CD8-positive, alpha-beta memory T cell (primary cell): ENCODE measurements at regions not wholly inside any gene's neighbourhood (a gene's known extent, or its start where the extent isn't known, plus 50 kb on each side); places are given as distances from the start of the nearest gene placed in this dataset.
"Not testable (repeated sequence)": the region's sequence is repeated elsewhere in the genome, so short reads cannot be mapped to it uniquely, and the experiment has no call there.

Source experiments
- CTCF ChIA-PET: fragments of 350-600 bp; sonication (Branson Sonifier 250); formaldehyde crosslinking; loops from one replicate; lab custom pipeline; 2021; ENCODE audit warnings: antibody characterized with exemption; lab: Charles Lee
- POLR2A ChIA-PET: fragments of 350-600 bp; sonication (Branson Sonifier 250); formaldehyde crosslinking; loops from one replicate; lab custom pipeline; 2021; ENCODE audit warnings: antibody characterized with exemption; lab: Charles Lee
- DNase-seq, 5 donors: peaks; one replicate each; pipeline versions ENCODE4 v3.0.0 to v3.0.0-alpha.2; 2020 to 2022; ENCODE audit warnings: mixed read lengths in 1 of 5
- H3K27ac ChIP-seq: one replicate; pipeline ENCODE4 v1.7.0; 2013; ENCODE audit warnings: low read depth, mild to moderate bottlenecking, low read length, moderate library complexity
- H3K27me3 ChIP-seq: 2 replicates; pipeline ENCODE4 v1.7.0; 2013; ENCODE audit warnings: low read length, mild to moderate bottlenecking; ENCODE audit not compliant: insufficient read depth, poor library complexity, severe bottlenecking
- H3K36me3 ChIP-seq: 2 replicates; pipeline ENCODE4 v1.7.0; 2013; ENCODE audit warnings: mild to moderate bottlenecking, low read length, moderate library complexity; ENCODE audit not compliant: insufficient read depth
- H3K4me1 ChIP-seq: 2 replicates; pipeline ENCODE4 v1.7.0; 2013; ENCODE audit warnings: mild to moderate bottlenecking, low read length, moderate library complexity; ENCODE audit not compliant: insufficient read depth
- H3K4me3 ChIP-seq: 2 replicates; pipeline ENCODE4 v1.7.0; 2013; ENCODE audit warnings: mild to moderate bottlenecking, low read length
- H3K9me3 ChIP-seq: 2 replicates; pipeline ENCODE4 v1.7.0; 2013; ENCODE audit warnings: mild to moderate bottlenecking, low read length
- H3K27ac Mint-ChIP-seq, 8 donors: one replicate each; pipeline ENCODE4 v1.8.0; 2020 to 2021; ENCODE audit warnings: mixed read lengths in 8 of 8, mild to moderate bottlenecking in 6 of 8, inconsistent platforms in 3 of 8, moderate library complexity in 3 of 8
- H3K27me3 Mint-ChIP-seq, 2 donors: one replicate each; pipeline ENCODE4 v1.8.0; 2020 to 2021; ENCODE audit warnings: mixed read lengths in 2 of 2, mild to moderate bottlenecking in 1 of 2, moderate library complexity in 1 of 2
- H3K36me3 Mint-ChIP-seq, 3 donors: one replicate each; pipeline ENCODE4 v1.8.0; 2020 to 2021; ENCODE audit warnings: mixed read lengths in 3 of 3, inconsistent platforms in 1 of 3, mild to moderate bottlenecking in 1 of 3
- H3K4me1 Mint-ChIP-seq, 3 donors: one replicate each; pipeline ENCODE4 v1.8.0; 2020 to 2021; ENCODE audit warnings: mixed read lengths in 3 of 3, inconsistent platforms in 1 of 3, mild to moderate bottlenecking in 1 of 3
- H3K4me3 Mint-ChIP-seq, 7 donors: one replicate each; pipeline ENCODE4 v1.8.0; 2020 to 2021; ENCODE audit warnings: mixed read lengths in 7 of 7, mild to moderate bottlenecking in 6 of 7, moderate library complexity in 4 of 7, inconsistent platforms in 2 of 7
- H3K9me3 Mint-ChIP-seq, 5 donors: one replicate each; pipeline ENCODE4 v1.8.0; 2020 to 2022; ENCODE audit warnings: mixed read lengths in 5 of 5, mild to moderate bottlenecking in 3 of 5, moderate library complexity in 2 of 5, inconsistent platforms in 1 of 5

DNA sequence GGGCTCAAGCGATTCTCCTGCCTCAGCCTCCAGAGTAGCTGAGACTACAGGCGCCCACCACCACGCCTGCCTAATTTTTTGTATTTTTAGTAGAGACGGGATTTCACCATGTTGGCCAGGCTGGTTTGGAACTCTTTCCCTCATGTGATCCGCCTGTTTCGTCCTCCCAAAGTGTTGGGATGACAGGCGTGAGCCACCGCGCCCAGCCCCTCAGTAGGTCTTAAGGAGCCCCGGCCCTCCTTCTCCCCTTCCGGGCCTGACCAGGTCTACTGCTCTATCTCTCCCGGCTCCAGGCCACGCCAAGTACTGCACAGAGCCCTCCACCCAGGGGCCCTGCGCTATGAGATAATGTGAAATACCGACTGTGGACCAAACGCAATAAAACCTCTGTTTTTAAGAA, 785.5 kb downstream of the FOXD4L5 start:
- POLR2A ChIA-PET, H3K4me1 ChIP-seq: not testable (repeated sequence)

DNA sequence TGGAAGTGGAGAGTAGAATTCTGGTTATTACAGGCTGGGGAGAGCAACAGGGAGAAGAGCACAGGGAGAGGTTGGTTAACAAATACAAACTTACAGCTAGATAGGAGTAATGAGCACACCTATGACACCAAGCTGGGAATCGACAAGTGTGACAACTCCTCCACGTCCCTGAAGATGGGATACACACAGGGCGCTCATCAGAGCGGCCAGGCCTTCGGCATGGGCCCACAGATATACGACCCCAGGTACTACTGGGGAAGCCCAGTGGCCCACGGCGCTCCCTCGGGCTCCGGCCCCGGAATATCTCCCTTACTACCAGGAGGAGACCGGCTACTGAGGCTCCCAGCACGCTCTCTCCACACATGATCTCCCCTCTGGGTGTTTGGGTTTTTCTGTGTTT, 786.6 kb downstream of the FOXD4L5 start:
- POLR2A ChIA-PET, H3K4me3 Mint-ChIP-seq, H3K27me3 Mint-ChIP-seq, CTCF ChIA-PET, H3K27me3 ChIP-seq, DNase-seq, H3K4me3 ChIP-seq, H3K36me3 ChIP-seq, H3K4me1 Mint-ChIP-seq, H3K27ac ChIP-seq, H3K9me3 ChIP-seq, H3K36me3 Mint-ChIP-seq, H3K4me1 ChIP-seq, H3K9me3 Mint-ChIP-seq, H3K27ac Mint-ChIP-seq: not testable (repeated sequence)

More for the DNA sequence above, 785.5 kb downstream of the FOXD4L5 start:
- H3K36me3 ChIP-seq, H3K27me3 ChIP-seq, H3K9me3 Mint-ChIP-seq, H3K36me3 Mint-ChIP-seq, CTCF ChIA-PET, H3K4me3 ChIP-seq, H3K27ac ChIP-seq, H3K4me3 Mint-ChIP-seq, H3K9me3 ChIP-seq, H3K4me1 Mint-ChIP-seq, H3K27me3 Mint-ChIP-seq, H3K27ac Mint-ChIP-seq: not testable (repeated sequence)
- DNase-seq: peak in 1 of 5 donors; percentile 39

DNA sequence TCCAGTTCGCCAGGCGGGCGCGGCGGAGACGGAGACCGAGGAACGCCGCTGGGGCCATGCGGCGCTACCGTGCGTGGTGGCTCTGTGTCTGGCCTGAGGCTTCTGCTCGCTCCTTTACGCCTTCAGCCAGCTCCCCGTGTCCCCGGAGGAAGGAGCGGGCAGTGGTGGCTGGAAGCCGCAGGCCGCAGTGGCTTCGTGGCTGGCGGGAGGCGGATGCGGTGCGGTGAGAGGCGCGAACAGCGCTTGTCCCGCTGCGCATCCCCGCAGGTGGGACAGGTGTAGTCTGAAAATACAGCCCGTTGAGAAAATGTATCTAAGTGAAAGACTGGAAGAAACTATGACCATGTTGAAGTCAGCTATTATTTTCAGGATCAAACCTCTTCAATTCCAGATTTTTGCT, 796.5 kb downstream of the FOXD4L5 start:
- H3K9me3 ChIP-seq, H3K4me3 Mint-ChIP-seq, H3K4me1 ChIP-seq, POLR2A ChIA-PET, H3K27me3 Mint-ChIP-seq, CTCF ChIA-PET, H3K36me3 Mint-ChIP-seq, DNase-seq, H3K4me3 ChIP-seq, H3K27ac Mint-ChIP-seq, H3K36me3 ChIP-seq, H3K27ac ChIP-seq, H3K4me1 Mint-ChIP-seq, H3K9me3 Mint-ChIP-seq, H3K27me3 ChIP-seq: not testable (repeated sequence)

DNA sequence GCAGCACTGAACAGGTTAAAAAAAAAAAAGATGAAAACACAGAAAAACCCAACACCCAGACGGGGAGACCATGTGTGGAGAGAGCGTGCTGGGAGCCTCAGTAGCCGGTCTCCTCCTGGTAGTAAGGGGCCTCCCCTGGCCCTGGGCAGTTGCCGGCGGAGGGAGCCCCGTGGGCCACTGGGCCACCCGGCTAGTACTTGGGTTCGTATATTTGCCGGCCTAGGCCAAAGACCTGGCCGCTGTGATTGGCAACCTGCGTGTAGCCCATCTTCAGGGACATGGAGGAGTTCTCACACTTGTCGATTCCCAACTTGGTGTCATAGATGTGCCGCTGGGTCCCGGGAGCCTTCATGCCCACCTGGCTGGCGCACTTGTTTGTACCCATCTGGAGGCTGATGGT, 798.9 kb downstream of the FOXD4L5 start:
- POLR2A ChIA-PET, H3K9me3 ChIP-seq, DNase-seq, H3K27ac Mint-ChIP-seq, H3K27ac ChIP-seq, H3K9me3 Mint-ChIP-seq, H3K36me3 Mint-ChIP-seq, H3K4me1 ChIP-seq, H3K4me3 Mint-ChIP-seq, H3K4me1 Mint-ChIP-seq, H3K36me3 ChIP-seq, H3K4me3 ChIP-seq, H3K27me3 Mint-ChIP-seq, H3K27me3 ChIP-seq, CTCF ChIA-PET: not testable (repeated sequence)

DNA sequence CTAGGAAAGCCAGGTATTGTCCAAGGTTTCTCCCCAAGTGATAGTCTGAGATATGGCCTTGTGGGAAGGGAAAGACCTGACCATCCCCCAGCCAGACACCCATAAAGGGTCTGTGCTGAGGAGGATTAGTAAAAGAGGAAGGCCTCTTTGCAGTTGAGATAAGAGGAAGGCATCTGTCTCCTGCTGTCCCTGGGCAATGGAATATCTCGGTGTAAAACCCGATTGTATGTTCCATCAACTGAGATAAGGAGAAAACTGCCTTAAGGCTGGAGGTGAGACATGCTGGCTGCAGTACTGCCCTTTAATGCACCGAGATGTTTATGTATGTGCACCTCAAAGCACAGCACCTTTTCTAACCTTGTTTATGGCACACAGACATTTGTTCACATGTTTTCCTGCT, 805.9 kb downstream of the FOXD4L5 start:
- H3K4me1 ChIP-seq, H3K9me3 Mint-ChIP-seq, H3K27me3 Mint-ChIP-seq, H3K36me3 Mint-ChIP-seq, H3K4me3 ChIP-seq, H3K27me3 ChIP-seq, DNase-seq, H3K4me3 Mint-ChIP-seq, H3K36me3 ChIP-seq, H3K27ac Mint-ChIP-seq, CTCF ChIA-PET, H3K9me3 ChIP-seq, POLR2A ChIA-PET, H3K27ac ChIP-seq, H3K4me1 Mint-ChIP-seq: not testable (repeated sequence)

DNA sequence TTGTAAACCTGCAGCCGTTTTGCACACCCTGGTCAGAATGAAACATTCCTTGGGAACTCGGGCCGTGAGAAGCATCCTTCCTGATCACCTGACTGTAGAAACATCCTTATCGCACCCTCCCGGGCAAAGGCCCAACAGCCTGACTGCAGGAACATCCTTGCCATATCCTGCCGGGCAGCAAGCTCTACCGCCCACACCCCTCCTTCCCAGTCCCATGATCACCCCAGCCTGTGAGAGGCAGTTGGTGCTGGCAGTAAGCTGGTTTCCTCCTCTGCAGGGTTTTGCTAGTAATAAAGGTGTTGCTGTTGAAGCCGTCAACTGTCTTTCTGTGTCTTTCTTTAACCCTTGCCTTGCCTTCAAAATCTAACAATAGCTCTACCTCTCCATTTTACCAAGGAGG, 816.1 kb downstream of the FOXD4L5 start:
- H3K36me3 Mint-ChIP-seq, H3K27me3 Mint-ChIP-seq: not testable (repeated sequence)

DNA sequence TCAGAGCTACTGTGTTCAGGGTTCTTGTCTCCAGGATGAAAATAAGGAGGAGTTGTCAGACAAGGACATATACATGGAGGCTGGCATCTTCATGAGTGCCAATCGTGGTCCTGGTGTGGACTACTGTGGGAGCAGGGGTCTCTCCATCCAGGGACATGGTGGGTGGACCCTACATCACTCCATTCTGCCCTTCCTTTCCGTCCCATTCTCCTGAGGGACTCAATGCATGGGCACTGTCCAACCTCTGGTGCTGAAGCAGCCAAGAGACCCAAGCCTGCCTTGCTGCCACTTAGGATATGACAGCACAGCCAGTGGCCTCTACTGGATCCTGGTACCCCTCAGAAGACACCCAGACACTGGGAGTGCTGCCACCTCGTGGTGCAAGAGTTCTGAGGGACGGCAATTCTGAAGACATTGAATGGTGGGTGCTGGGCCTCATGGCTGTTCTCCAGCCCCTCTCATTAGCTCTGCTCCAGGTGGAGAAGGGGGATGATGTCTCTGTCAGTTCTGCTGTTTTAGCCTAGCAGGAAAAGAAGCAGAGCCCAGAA, 818.9 kb downstream of the FOXD4L5 start:
- H3K4me1 ChIP-seq, H3K4me1 Mint-ChIP-seq, H3K9me3 ChIP-seq, H3K9me3 Mint-ChIP-seq, H3K36me3 Mint-ChIP-seq, CTCF ChIA-PET, POLR2A ChIA-PET, DNase-seq, H3K27ac Mint-ChIP-seq, H3K36me3 ChIP-seq, H3K27me3 Mint-ChIP-seq, H3K4me3 Mint-ChIP-seq, H3K4me3 ChIP-seq, H3K27me3 ChIP-seq, H3K27ac ChIP-seq: not testable (repeated sequence)

More for the DNA sequence above, 816.1 kb downstream of the FOXD4L5 start:
- H3K4me1 Mint-ChIP-seq, H3K4me3 ChIP-seq, POLR2A ChIA-PET, DNase-seq, H3K27ac ChIP-seq, CTCF ChIA-PET, H3K27ac Mint-ChIP-seq, H3K4me3 Mint-ChIP-seq, H3K9me3 ChIP-seq, H3K27me3 ChIP-seq, H3K9me3 Mint-ChIP-seq, H3K4me1 ChIP-seq, H3K36me3 ChIP-seq: not testable (repeated sequence)

DNA sequence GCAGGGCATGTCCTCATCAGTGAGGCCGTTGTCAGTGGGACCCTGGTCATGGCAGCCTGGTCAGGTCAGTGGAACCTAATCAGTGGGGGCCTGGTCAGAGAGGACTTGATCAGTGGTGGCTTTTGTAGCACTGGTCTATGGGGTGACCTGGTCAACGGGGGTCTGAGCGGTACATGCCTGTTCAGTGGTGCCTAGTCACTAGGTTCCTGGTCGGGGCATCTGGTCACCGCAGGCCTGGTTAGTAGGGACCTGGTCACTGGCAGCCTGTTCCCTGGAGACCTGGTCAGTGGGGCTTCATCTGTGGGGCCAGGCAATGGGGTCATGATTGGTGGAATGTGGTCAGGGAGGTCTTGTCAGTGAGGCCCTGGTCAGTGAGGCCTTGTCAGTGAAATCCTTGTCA, 823.1 kb downstream of the FOXD4L5 start:
- H3K36me3 Mint-ChIP-seq, H3K4me3 Mint-ChIP-seq, H3K27me3 ChIP-seq, POLR2A ChIA-PET, H3K9me3 Mint-ChIP-seq, H3K27me3 Mint-ChIP-seq, H3K4me1 Mint-ChIP-seq, H3K4me1 ChIP-seq, H3K27ac Mint-ChIP-seq, H3K9me3 ChIP-seq, CTCF ChIA-PET, H3K36me3 ChIP-seq, DNase-seq, H3K27ac ChIP-seq, H3K4me3 ChIP-seq: not testable (repeated sequence)

DNA sequence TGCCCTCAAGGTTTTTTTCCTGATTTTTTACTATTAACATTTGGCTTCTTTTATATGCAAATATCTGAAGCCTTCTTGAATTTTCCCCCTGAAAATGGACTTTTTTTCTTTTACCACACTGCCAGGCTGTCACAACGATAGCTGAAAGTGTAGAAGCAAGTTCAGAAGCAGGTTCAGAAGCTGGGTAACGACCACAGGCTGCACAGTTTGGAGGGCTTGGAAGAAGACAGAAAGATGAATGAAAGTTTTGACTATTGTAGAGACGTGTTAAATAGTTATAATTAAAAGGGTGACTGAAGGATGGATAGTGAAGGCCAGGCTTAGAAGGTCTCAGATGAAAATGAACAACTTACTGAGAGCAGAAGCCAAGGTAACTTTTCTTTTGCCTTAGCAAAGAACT, 826.4 kb downstream of the FOXD4L5 start:
- CTCF ChIA-PET: not testable (repeated sequence)

More for the DNA sequence above, 826.4 kb downstream of the FOXD4L5 start:
- DNase-seq, H3K4me1 Mint-ChIP-seq, H3K36me3 Mint-ChIP-seq, H3K36me3 ChIP-seq, H3K4me3 Mint-ChIP-seq, H3K27ac Mint-ChIP-seq, H3K9me3 Mint-ChIP-seq, H3K27ac ChIP-seq, H3K4me3 ChIP-seq, H3K27me3 ChIP-seq, POLR2A ChIA-PET, H3K9me3 ChIP-seq, H3K27me3 Mint-ChIP-seq, H3K4me1 ChIP-seq: not testable (repeated sequence)
